Loucy (cell line): ENCODE measurements at regions not wholly inside any gene's neighbourhood (a gene's known extent, or its start where the extent isn't known, plus 50 kb on each side); places are given as distances from the start of the nearest gene placed in this dataset.

Experiments
- H2AFZ ChIP-seq: fragments of 200-600 bp; sonication (generic); 2 replicates; pipeline ENCODE4 v1.6.0; 2016; ENCODE audit warnings: antibody characterized with exemption, mild to moderate bottlenecking, low read length, moderate library complexity
- H3F3A ChIP-seq: fragments of 200-600 bp; 2 replicates; pipeline ENCODE4 v1.6.0; 2016; ENCODE audit warnings: antibody characterized with exemption, low read depth, mild to moderate bottlenecking
- H3K27me3 ChIP-seq: fragments of 200-600 bp; sonication (generic); 2 replicates; pipeline ENCODE4 v1.6.1; 2014; ENCODE audit warnings: low read length, mild to moderate bottlenecking; ENCODE audit not compliant: insufficient read depth, poor library complexity, severe bottlenecking
- H3K36me3 ChIP-seq: fragments of 200-600 bp; sonication (generic); 2 replicates; pipeline ENCODE4 v1.6.1; 2016; ENCODE audit warnings: low read length; ENCODE audit not compliant: insufficient read depth
- H3K4me1 ChIP-seq: fragments of 200-600 bp; sonication (generic); 2 replicates; pipeline ENCODE4 v1.5.1; 2014; ENCODE audit warnings: low read length, mild to moderate bottlenecking; ENCODE audit not compliant: insufficient read depth, poor library complexity, severe bottlenecking
- H3K4me2 ChIP-seq: fragments of 200-600 bp; sonication (generic); 2 replicates; pipeline ENCODE4 v1.6.0; 2014; ENCODE audit warnings: antibody characterized with exemption, low read length, low read depth, mild to moderate bottlenecking; ENCODE audit not compliant: poor library complexity, severe bottlenecking
- H3K4me3 ChIP-seq: fragments of 200-600 bp; sonication (generic); 2 replicates; pipeline ENCODE4 v1.5.1; 2014; ENCODE audit warnings: low read length, mild to moderate bottlenecking, mixed read lengths; ENCODE audit not compliant: poor library complexity, severe bottlenecking
- H3K79me2 ChIP-seq: fragments of 200-600 bp; sonication (generic); 2 replicates; pipeline ENCODE4 v1.6.1; 2014; ENCODE audit warnings: low read length; ENCODE audit not compliant: insufficient read depth
- H3K9ac ChIP-seq: fragments of 200-600 bp; sonication (generic); 2 replicates; pipeline ENCODE4 v1.6.0; 2014; ENCODE audit warnings: mild to moderate bottlenecking, low read depth, low read length, moderate library complexity; ENCODE audit not compliant: poor library complexity, severe bottlenecking
- H3K9me2 ChIP-seq: fragments of 200-600 bp; sonication (generic); replicated peaks from 2 replicates; pipeline ENCODE4 v1.6.1; 2016; ENCODE audit warnings: low read depth, low read length, mixed read lengths
- H3K9me3 ChIP-seq: fragments of 200-600 bp; sonication (generic); 2 replicates; pipeline ENCODE4 v1.6.1; 2014; ENCODE audit warnings: mild to moderate bottlenecking, antibody characterized with exemption, low read length, low read depth; ENCODE audit not compliant: insufficient read depth
- H4K20me1 ChIP-seq: fragments of 200-600 bp; sonication (generic); 2 replicates; pipeline ENCODE4 v1.6.0; 2014; ENCODE audit warnings: antibody characterized with exemption, low read length, mild to moderate bottlenecking; ENCODE audit not compliant: insufficient read depth, poor library complexity, severe bottlenecking
- EZH2phosphoT487 ChIP-seq: fragments of 200-600 bp; IDR thresholded peaks from 2 replicates; pipeline ENCODE4 v1.6.1; 2018; ENCODE audit warnings: antibody characterized with exemption, mild to moderate bottlenecking, moderate library complexity, borderline replicate concordance
- TF ChIP-seq, protein P1 (sequence below): fragments of 200-600 bp; sonication (generic); conservative IDR thresholded peaks from 2 replicates; pipeline ENCODE4 v1.5.1; 2014; ENCODE audit warnings: mild to moderate bottlenecking, antibody characterized with exemption, low read length

DNA sequence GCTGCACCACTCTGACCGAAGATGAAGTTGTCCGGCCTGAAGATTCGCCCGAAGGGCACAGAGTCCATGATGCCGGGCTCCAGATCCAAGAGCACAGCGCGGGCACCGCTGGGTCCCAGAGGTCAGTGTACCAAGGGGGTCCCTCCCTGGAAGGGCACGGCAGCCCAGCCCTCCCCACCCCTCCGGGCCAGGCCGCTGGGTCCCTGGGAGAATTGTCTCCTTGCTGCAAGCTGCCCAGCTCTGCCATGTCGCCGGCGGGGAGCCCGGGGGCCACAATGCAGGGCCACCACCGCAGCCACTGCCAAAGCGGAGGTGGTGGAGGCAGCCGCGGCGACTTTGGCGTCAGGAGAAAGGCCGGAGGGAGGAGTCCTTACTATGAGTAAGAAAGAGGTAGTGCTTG, 189.5 kb upstream of the CYRIA start:
- Histone ChIP-seq H3K79me2 (no peaks in the 10 kb centered on the region), H3F3A (no peaks in the 10 kb centered on the region)

DNA sequence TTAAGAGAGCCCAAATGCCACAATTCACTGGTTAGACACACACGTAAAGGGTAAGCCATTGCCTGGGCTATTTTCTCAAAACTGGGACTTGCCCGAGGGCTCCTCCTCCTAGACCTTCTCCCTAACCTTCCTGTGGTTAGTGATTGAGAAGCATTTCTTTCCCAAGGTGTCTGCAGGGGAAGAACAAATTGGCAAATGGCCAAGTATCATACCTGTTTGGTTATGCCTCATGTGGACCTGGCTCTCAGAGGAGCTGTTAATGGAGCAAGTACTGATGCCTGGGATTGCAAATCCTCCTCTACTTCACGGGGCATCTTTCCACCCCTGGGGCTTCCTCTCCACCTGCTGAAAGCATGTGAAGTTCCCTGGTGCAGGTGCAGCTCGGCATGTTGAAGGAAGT, 187.5 kb upstream of the CYRIA start:
- Histone ChIP-seq H2AFZ (no peak overlapping the region), H3K36me3 (no peaks in the 10 kb centered on the region), H3K79me2 (no peaks in the 10 kb centered on the region), H3K9me2 (0 out of 2 replicates have a peak, but pooled peaks cover 4% of the 10 kb centered on the region), H3K9ac (no peak overlapping the region), H3F3A (no peaks in the 10 kb centered on the region), H3K27me3 (no peaks in the 10 kb centered on the region), H3K9me3 (no peaks in the 10 kb centered on the region), H3K4me2 (no peak overlapping the region), H4K20me1 (no peaks in the 10 kb centered on the region), H3K4me1 (no peaks in the 10 kb centered on the region), H3K4me3 (no peak overlapping the region)
- no peak for TF ChIP-seq EZH2phosphoT487
- TF ChIP-seq, protein P1, sequence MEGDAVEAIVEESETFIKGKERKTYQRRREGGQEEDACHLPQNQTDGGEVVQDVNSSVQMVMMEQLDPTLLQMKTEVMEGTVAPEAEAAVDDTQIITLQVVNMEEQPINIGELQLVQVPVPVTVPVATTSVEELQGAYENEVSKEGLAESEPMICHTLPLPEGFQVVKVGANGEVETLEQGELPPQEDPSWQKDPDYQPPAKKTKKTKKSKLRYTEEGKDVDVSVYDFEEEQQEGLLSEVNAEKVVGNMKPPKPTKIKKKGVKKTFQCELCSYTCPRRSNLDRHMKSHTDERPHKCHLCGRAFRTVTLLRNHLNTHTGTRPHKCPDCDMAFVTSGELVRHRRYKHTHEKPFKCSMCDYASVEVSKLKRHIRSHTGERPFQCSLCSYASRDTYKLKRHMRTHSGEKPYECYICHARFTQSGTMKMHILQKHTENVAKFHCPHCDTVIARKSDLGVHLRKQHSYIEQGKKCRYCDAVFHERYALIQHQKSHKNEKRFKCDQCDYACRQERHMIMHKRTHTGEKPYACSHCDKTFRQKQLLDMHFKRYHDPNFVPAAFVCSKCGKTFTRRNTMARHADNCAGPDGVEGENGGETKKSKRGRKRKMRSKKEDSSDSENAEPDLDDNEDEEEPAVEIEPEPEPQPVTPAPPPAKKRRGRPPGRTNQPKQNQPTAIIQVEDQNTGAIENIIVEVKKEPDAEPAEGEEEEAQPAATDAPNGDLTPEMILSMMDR, result no peak

More for the DNA sequence above, 189.5 kb upstream of the CYRIA start:
- no peak overlapping the region for H3K9ac ChIP-seq
- no peak overlapping the region for H2AFZ ChIP-seq
- H3K4me1 ChIP-seq, result no peaks in the 10 kb centered on the region
- no peak overlapping the region for H3K4me2 ChIP-seq
- no peaks in the 10 kb centered on the region for H3K9me3 ChIP-seq
- no peaks in the 10 kb centered on the region for H4K20me1 ChIP-seq
- H3K9me2 ChIP-seq, result 0 out of 2 replicates have a peak, but pooled peaks cover 4% of the 10 kb centered on the region
- no peaks in the 10 kb centered on the region for H3K36me3 ChIP-seq
- no peak overlapping the region for H3K4me3 ChIP-seq
- no peaks in the 10 kb centered on the region for H3K27me3 ChIP-seq
- TF ChIP-seq, protein P1, result no peak
- no peak for TF ChIP-seq EZH2phosphoT487

DNA sequence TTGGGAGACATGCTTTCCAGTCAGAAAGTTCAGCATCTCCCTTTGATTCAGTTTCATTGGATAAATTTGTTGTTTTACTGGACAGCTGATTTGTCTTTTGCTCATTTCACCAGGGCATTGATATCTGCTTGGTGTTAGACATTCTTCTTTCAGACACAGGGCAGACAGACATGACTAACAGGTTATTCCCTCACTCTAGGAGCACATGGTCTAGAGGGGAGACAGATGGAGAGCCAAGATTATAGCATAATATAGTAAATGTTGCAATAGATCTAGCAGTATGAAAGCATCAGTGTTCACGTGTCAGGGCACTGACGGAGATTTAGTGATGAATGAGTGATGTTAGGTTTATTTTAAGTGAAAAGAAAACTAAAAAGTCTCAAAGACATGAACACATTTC, 187.0 kb upstream of the CYRIA start:
- H2AFZ ChIP-seq, result no peak overlapping the region
- H3K9ac ChIP-seq, result no peak overlapping the region
- no peaks in the 10 kb centered on the region for H3K36me3 ChIP-seq
- no peaks in the 10 kb centered on the region for H3F3A ChIP-seq
- no peaks in the 10 kb centered on the region for H3K27me3 ChIP-seq
- H3K79me2 ChIP-seq, result no peaks in the 10 kb centered on the region
- 0 out of 2 replicates have a peak, but pooled peaks cover 4% of the 10 kb centered on the region for H3K9me2 ChIP-seq
- H3K9me3 ChIP-seq, result no peaks in the 10 kb centered on the region
- no peak overlapping the region for H3K4me3 ChIP-seq
- H3K4me1 ChIP-seq, result no peaks in the 10 kb centered on the region
- no peak overlapping the region for H3K4me2 ChIP-seq
- no peaks in the 10 kb centered on the region for H4K20me1 ChIP-seq
- TF ChIP-seq EZH2phosphoT487, result no peak
- TF ChIP-seq, protein P1, result no peak
